PC-3 (cell line): ENCODE measurements at regions not wholly inside any gene's neighbourhood (a gene's known extent, or its start where the extent isn't known, plus 50 kb on each side); places are given as distances from the start of the nearest gene placed in this dataset.

ENCODE experiments used
- CTCF ChIP-seq: fragments of 300-600 bp; sonication (generic); conservative IDR thresholded peaks from 2 replicates; pipeline ENCODE4 v1.5.1; 2017; ENCODE audit warnings: antibody characterized with exemption, low read depth, mild to moderate bottlenecking, low read length
- EZH2phosphoT487 ChIP-seq: fragments of 300-600 bp; sonication (generic); IDR thresholded peaks from 2 replicates; pipeline ENCODE4 v1.6.1; 2018; ENCODE audit warnings: mild to moderate bottlenecking, antibody characterized with exemption, low read length, borderline replicate concordance

GRCh38 chr15:36361351-36361870, 218.0 kb upstream of the CDIN1 start:
- TF ChIP-seq CTCF = no peak
- TF ChIP-seq EZH2phosphoT487 = no peak
